ENCODE measurements at regions not wholly inside any gene's neighbourhood (a gene's known extent, or its start where the extent isn't known, plus 50 kb on each side); places are given as distances from the start of the nearest gene placed in this dataset.
"Not testable (repeated sequence)": the region's sequence is repeated elsewhere in the genome, so short reads cannot be mapped to it uniquely, and the experiment has no call there.

DNA sequence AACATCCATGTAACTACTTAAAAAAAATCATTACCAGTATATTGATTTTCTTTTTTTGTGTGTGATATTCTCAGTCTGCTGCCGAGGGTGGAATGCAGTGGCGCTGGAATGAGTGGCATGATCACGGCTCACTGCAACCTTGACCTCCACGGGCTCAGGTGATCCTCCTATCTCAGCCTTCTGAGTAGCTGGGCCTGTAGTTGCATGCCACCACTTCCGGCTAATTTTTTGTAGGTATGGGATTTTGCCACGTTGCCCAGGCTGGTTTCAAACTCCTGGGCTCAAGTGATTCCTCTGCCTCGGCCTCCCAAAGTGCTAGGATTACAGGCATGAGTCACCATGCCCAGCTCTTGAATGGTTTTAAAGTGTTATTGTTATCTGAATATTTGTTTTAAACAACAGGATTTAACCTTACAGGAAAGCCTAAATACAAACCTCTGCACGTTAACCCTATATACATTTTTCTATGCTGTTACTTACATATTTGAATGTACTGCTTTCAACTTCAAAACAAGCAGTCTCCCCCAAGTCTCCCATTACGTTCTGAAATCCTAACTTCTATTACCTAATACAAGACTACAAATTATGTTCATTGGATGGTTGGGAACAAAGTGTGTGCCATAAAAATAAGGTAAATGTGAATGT, 61.7 kb downstream of the KPNA2 start:
- WGBS, 5 donors: 74 to 82% (median 75%) methylated on average over 9 of the region's 9 CpGs
- TF ChIP-seq POLR2A (IDR thresholded peaks at IDR 0.05) (no peak), POLR2AphosphoS5 (IDR thresholded peaks at IDR 0.05) (no peak)
- TF ChIP-seq, protein P1, sequence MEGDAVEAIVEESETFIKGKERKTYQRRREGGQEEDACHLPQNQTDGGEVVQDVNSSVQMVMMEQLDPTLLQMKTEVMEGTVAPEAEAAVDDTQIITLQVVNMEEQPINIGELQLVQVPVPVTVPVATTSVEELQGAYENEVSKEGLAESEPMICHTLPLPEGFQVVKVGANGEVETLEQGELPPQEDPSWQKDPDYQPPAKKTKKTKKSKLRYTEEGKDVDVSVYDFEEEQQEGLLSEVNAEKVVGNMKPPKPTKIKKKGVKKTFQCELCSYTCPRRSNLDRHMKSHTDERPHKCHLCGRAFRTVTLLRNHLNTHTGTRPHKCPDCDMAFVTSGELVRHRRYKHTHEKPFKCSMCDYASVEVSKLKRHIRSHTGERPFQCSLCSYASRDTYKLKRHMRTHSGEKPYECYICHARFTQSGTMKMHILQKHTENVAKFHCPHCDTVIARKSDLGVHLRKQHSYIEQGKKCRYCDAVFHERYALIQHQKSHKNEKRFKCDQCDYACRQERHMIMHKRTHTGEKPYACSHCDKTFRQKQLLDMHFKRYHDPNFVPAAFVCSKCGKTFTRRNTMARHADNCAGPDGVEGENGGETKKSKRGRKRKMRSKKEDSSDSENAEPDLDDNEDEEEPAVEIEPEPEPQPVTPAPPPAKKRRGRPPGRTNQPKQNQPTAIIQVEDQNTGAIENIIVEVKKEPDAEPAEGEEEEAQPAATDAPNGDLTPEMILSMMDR (IDR thresholded peaks at IDR 0.05 in 8 of 11, conservative IDR thresholded peaks at IDR 0.05 in 3 of 11): no peak
- Histone ChIP-seq H3K36me3 (no peaks in the 10 kb centered on the region), H3K4me1 (peaks cover 0 to 12% (median 8%) of the 10 kb centered on the region in 6 donors), H3K4me3 (no peak overlapping the region), H3K9me3 (no peaks in the 10 kb centered on the region), H3K27me3 (replicated peaks in 1 of 7) (no peaks in the 10 kb centered on the region), H3K27ac (no peak overlapping the region)
- DNase-seq: no peak
- intact Hi-C loops (cut with DNase I; ENCODE audit: low total_unique reads): no loop called here

DNA sequence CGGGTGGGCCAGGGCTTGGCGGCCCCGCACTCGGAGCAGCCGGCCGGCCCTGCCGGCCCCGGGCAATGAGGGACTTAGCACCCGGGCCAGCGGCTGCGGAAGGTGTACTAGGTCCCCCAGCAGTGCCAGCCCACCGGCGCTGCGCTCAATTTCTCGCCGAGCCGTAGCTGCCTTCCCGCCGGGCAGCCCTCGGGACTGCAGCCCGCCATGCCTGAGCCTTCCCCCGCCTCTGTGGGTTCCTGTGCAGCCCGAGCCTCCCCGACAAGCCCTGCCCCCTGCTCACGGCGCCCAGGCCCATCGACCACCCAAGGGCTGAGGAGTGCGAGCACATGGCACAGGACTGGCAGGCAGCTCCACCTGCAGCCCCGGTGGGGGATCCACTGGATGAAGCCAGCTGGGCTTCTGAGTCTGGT, 63.8 kb downstream of the KPNA2 start:
- H3K27me3 ChIP-seq (replicated peaks in 1 of 7); H3K36me3 ChIP-seq; DNase-seq; H3K4me3 ChIP-seq; H3K27ac ChIP-seq; intact Hi-C loops (cut with DNase I; ENCODE audit: low total_unique reads); H3K9me3 ChIP-seq: not testable (repeated sequence)
- H3K4me1 ChIP-seq: peaks cover 8 to 33% (median 25%) of the 10 kb centered on the region in 6 donors
- 95 to 99% (median 98%) methylated on average over 7 to 29 of the region's 29 CpGs for WGBS, 5 donors

DNA sequence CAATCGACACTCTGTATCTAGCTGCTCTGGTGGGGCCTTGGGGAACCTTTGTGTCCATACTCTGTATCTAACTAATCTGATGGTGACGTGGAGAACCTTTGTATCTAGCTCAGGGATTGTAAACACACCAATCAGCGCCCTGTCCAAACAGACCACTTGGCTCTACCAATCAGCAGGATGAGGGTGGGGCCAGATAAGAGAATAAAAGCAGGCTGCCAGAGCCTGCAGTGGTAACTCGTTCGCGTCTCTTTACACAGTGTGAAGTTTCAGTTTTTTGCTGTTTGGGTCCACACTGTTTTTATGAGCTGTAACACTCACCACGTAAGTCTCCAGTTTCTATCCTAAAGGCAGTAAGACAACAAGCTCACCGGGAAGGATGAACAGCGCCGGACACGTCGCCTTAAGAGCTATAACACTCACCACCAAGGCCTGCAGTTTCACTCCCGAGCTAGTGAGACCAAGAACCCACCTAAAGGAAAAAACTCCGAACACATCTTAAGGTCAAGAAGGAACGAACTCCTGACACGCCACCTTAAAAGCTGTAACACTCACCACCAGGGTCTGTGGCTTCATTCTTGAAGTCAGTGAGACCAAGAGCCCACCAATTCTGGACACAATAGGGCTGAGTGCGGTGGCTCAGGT, 64.6 kb downstream of the KPNA2 start:
- peaks cover 11 to 40% (median 26%) of the 10 kb centered on the region in 6 donors for H3K4me1 ChIP-seq
- TF ChIP-seq POLR2AphosphoS5 (IDR thresholded peaks at IDR 0.05): no peak
- TF ChIP-seq, protein P1 (IDR thresholded peaks at IDR 0.05 in 8 of 11, conservative IDR thresholded peaks at IDR 0.05 in 3 of 11): no peak
- no peak for TF ChIP-seq POLR2A (IDR thresholded peaks at IDR 0.05)
- H3K27me3 ChIP-seq (replicated peaks in 1 of 7): no peaks in the 10 kb centered on the region
- 90 to 97% (median 94%) methylated on average over 16 to 17 of the region's 17 CpGs for WGBS, 5 donors
- no peaks in the 10 kb centered on the region for H3K9me3 ChIP-seq
- no peak for DNase-seq
- no peaks in the 10 kb centered on the region for H3K36me3 ChIP-seq
- H3K4me3 ChIP-seq: no peak overlapping the region
- H3K27ac ChIP-seq: no peak overlapping the region
- intact Hi-C loops (cut with DNase I; ENCODE audit: low total_unique reads): no loop called here

DNA sequence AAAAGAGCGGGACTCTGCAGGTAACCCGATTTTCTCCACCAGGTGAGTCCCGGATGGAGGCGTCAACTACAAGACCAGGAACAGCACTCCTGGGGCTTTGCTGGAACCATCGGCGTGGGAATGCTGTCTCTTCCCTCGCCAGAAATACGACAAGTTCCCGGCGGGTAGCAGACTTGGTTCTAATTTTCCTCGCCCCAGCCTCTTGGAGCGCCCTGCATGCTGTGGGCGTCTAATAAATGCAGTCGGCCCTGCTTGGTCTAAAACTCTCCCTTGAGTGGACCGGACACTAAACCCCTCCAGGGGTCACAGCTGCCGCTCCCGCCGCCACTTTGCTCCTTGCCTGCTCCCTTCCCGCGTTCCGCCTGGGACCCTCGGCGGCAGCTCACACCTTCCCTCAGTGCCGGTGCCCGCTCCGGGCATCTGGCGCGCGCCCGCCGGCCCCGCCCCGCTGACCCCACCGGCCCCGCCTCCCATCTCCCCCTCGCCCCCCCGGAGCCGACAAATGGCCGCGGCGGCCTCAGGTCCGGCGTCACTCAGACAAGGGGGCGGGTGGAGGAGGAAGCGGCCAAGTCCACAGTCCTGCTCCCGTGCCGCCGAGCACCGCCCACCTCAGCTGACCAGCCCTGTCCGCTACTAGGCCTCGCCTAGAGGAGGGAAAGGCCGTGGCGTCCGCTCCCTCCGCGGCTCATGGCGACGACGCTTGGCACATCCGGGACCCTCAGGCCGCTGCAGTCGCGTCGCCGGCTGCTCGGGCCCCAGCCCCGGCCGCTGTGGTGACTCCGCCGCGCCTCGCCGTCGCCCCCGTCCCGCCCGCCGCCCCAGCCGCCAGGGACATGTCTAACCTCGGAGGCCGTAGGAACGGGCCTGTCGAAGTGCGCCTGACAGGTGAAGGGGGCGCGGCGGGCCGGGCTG, 65.8 kb downstream of the KPNA2 start:
- Histone ChIP-seq H3K4me3 (peak overlapping the region; percentile 59 to 91 (median 66)), H3K9me3 (no peaks in the 10 kb centered on the region), H3K27me3 (replicated peaks in 1 of 7) (no peaks in the 10 kb centered on the region), H3K36me3 (no peaks in the 10 kb centered on the region), H3K27ac (peak overlapping the region; percentile 88 to 96 (median 92)), H3K4me1 (peaks cover 11 to 52% (median 32%) of the 10 kb centered on the region in 6 donors)
- peak; percentile 98 for DNase-seq
- TF ChIP-seq POLR2AphosphoS5 (IDR thresholded peaks at IDR 0.05): peak; percentile 95 to 98 (median 96)
- TF ChIP-seq POLR2A (IDR thresholded peaks at IDR 0.05): peak; percentile 43 to 77 (median 60)
- TF ChIP-seq, protein P1 (IDR thresholded peaks at IDR 0.05 in 8 of 11, conservative IDR thresholded peaks at IDR 0.05 in 3 of 11): peak in 2 of 11 experiments; percentile 13 to 21
- intact Hi-C loops (cut with DNase I; ENCODE audit: low total_unique reads): no loop called here
- 6 to 19% (median 8%) methylated on average over 24 to 88 of the region's 88 CpGs for WGBS, 5 donors

Data from spleen (tissue), 11 donors.